H1 (cell line): ENCODE measurements at regions not wholly inside any gene's neighbourhood (a gene's known extent, or its start where the extent isn't known, plus 50 kb on each side); places are given as distances from the start of the nearest gene placed in this dataset.

Source experiments
- CTCF ChIA-PET: fragments of 300-600 bp; sonication (Branson Sonifier 250); formaldehyde crosslinking; loops from one replicate; lab custom pipeline; 2021; ENCODE audit not compliant: partially characterized antibody; lab: Charles Lee
- POLR2A ChIA-PET: fragments of 300-600 bp; sonication (Branson Sonifier 250); formaldehyde crosslinking; loops from one replicate; lab custom pipeline; 2021; ENCODE audit warnings: inconsistent platforms; ENCODE audit not compliant: partially characterized antibody; lab: Charles Lee
- DNase-seq, 2 experiments: peaks; one replicate each; pipeline versions ENCODE4 v3.0.0 to v3.0.0-alpha.2; 2010 to 2022; ENCODE audit warnings: low spot score in 2 of 2, low read depth in 1 of 2, mixed read lengths in 1 of 2
- FAIRE-seq: peaks from 2 replicates; lab custom pipeline; 2011; peaks lifted over from hg19 to GRCh38; lab: Jason Lieb, UNC
- H2AFZ ChIP-seq: 2 replicates; pipeline ENCODE4 v1.8.1; 2012; ENCODE audit warnings: low read length, inconsistent platforms
- H2AK5ac ChIP-seq: 2 replicates; pipeline ENCODE4 v1.6.1; 2013; ENCODE audit warnings: low read depth, low read length
- H2BK120ac ChIP-seq: replicated peaks from 2 replicates; pipeline ENCODE3; 2013; ENCODE audit warnings: low read depth, low read length, inconsistent platforms
- H2BK12ac ChIP-seq: 2 replicates; pipeline ENCODE4 v1.6.1; 2013; ENCODE audit warnings: low read depth, low read length
- H2BK15ac ChIP-seq: 2 replicates; pipeline ENCODE4 v1.6.1; 2013; ENCODE audit warnings: low read length
- H2BK20ac ChIP-seq: 2 replicates; pipeline ENCODE4 v1.6.1; 2013; ENCODE audit warnings: low read length
- H2BK5ac ChIP-seq: 2 replicates; pipeline ENCODE4 v1.6.1; 2013; ENCODE audit warnings: low read depth, low read length
- H3K14ac ChIP-seq: 2 replicates; pipeline ENCODE4 v1.6.1; 2013; ENCODE audit warnings: inconsistent platforms; ENCODE audit not compliant: insufficient read length
- H3K18ac ChIP-seq: 2 replicates; pipeline ENCODE4 v1.6.1; 2013; ENCODE audit warnings: low read length; ENCODE audit errors: extremely low read depth
- H3K23ac ChIP-seq: 2 replicates; pipeline ENCODE4 v1.6.1; 2013; ENCODE audit warnings: inconsistent platforms; ENCODE audit not compliant: insufficient read length
- H3K23me2 ChIP-seq: 2 replicates; pipeline ENCODE4 v1.6.1; 2013; ENCODE audit warnings: low read depth, low read length
- H3K27ac ChIP-seq: 2 replicates; pipeline ENCODE4 v1.6.1; 2011; ENCODE audit warnings: low read depth, low read length, inconsistent platforms
- H3K27me3 ChIP-seq, 4 experiments: replicated peaks in 1 of 4; 1 replicate in 1 of 4; 2 replicates in 3 of 4; pipeline versions ENCODE4 v1.6.1 to v1.8.1; 2011 to 2013; ENCODE audit warnings: low read length in 3 of 4, mild to moderate bottlenecking in 3 of 4, inconsistent platforms in 2 of 4, mixed read lengths in 2 of 4, moderate library complexity in 1 of 4; ENCODE audit not compliant: control insufficient read depth in 3 of 4, insufficient read depth in 3 of 4; ENCODE audit errors: extremely low read depth in 1 of 4
- H3K36me3 ChIP-seq, 4 experiments: 2 replicates each; pipeline versions ENCODE4 v1.6.1 to v1.8.1; 2011 to 2013; ENCODE audit warnings: mild to moderate bottlenecking in 4 of 4, low read length in 3 of 4, moderate library complexity in 2 of 4, control low read depth in 1 of 4, inconsistent platforms in 1 of 4; ENCODE audit not compliant: insufficient read depth in 4 of 4, control insufficient read depth in 2 of 4
- H3K4ac ChIP-seq: replicated peaks from 2 replicates; pipeline ENCODE3; 2013; ENCODE audit warnings: low read length, low read depth, mixed read lengths, inconsistent platforms; ENCODE audit not compliant: insufficient read length
- H3K4me1 ChIP-seq, 4 experiments: replicated peaks in 1 of 4; 1 replicate in 1 of 4; 2 replicates in 3 of 4; pipeline versions ENCODE4 v1.6.1 to v1.8.1; 2011 to 2013; ENCODE audit warnings: low read length in 3 of 4, inconsistent platforms in 2 of 4, mixed read lengths in 1 of 4; ENCODE audit not compliant: insufficient read depth in 4 of 4, control insufficient read depth in 3 of 4
- H3K4me2 ChIP-seq, 2 experiments: 2 replicates each; pipeline versions ENCODE4 v1.6.1 to v1.8.1; 2011 to 2013; ENCODE audit warnings: low read depth in 2 of 2, low read length in 2 of 2, control low read depth in 1 of 2, inconsistent platforms in 1 of 2, mild to moderate bottlenecking in 1 of 2; ENCODE audit not compliant: insufficient read depth in 1 of 2
- H3K4me3 ChIP-seq, 4 experiments: fragments of 200-600, 300-600 bp in 1 of 4; sonication (generic), shearing (Covaris generic), sonication (Bioruptor Twin) in 1 of 4; 2 replicates each; pipeline versions ENCODE4 v1.5.1 to v1.8.1; 2011 to 2016; ENCODE audit warnings: low read length in 4 of 4, low read depth in 3 of 4, control low read depth in 2 of 4, inconsistent platforms in 2 of 4, mild to moderate bottlenecking in 2 of 4, mixed read lengths in 1 of 4, moderate library complexity in 1 of 4; ENCODE audit not compliant: insufficient read depth in 2 of 4; ENCODE audit errors: extremely low read depth in 1 of 4
- H3K56ac ChIP-seq: replicated peaks from 2 replicates; pipeline ENCODE3; 2013; ENCODE audit warnings: low read depth, mild to moderate bottlenecking, mixed read lengths, low read length, inconsistent platforms; ENCODE audit not compliant: insufficient read length
- H3K79me1 ChIP-seq: 2 replicates; pipeline ENCODE4 v1.6.1; 2013; ENCODE audit warnings: low read depth, low read length, control low read depth
- H3K79me2 ChIP-seq, 2 experiments: 2 replicates each; pipeline versions ENCODE4 v1.6.1 to v1.8.1; 2012 to 2013; ENCODE audit warnings: low read length in 2 of 2, mild to moderate bottlenecking in 2 of 2, inconsistent platforms in 1 of 2; ENCODE audit not compliant: insufficient read depth in 2 of 2, control insufficient read depth in 1 of 2
- H3K9ac ChIP-seq, 4 experiments: replicated peaks in 1 of 4; 1 replicate in 1 of 4; 2 replicates in 3 of 4; pipeline versions ENCODE4 v1.6.1 to v1.8.1; 2011 to 2013; ENCODE audit warnings: low read depth in 3 of 4, low read length in 3 of 4, control low read depth in 2 of 4, mild to moderate bottlenecking in 2 of 4, moderate library complexity in 2 of 4, inconsistent platforms in 1 of 4; ENCODE audit errors: extremely low read depth in 1 of 4
- H3K9me3 ChIP-seq, 2 experiments: 2 replicates each; pipeline versions ENCODE4 v1.6.1 to v1.8.1; 2012 to 2013; ENCODE audit warnings: mild to moderate bottlenecking in 2 of 2, moderate library complexity in 2 of 2, control low read depth in 1 of 2, inconsistent platforms in 1 of 2, low read depth in 1 of 2, low read length in 1 of 2, mixed read lengths in 1 of 2; ENCODE audit not compliant: insufficient read depth in 2 of 2
- H4K20me1 ChIP-seq, 2 experiments: replicated peaks in 1 of 2; 2 replicates each; pipeline versions ENCODE3 to v1.8.1; 2011 to 2013; ENCODE audit warnings: inconsistent platforms in 2 of 2, low read length in 2 of 2, mild to moderate bottlenecking in 1 of 2; ENCODE audit not compliant: insufficient read depth in 2 of 2, control insufficient read depth in 1 of 2
- H4K5ac ChIP-seq: 2 replicates; pipeline ENCODE4 v1.6.1; 2013; ENCODE audit warnings: low read length, low read depth, mixed read lengths, inconsistent platforms; ENCODE audit not compliant: insufficient read length
- H4K8ac ChIP-seq: 2 replicates; pipeline ENCODE4 v1.8.0; 2013; ENCODE audit warnings: mild to moderate bottlenecking, moderate library complexity, low read length, inconsistent platforms; ENCODE audit not compliant: insufficient read depth; ENCODE audit errors: extremely low read depth
- H4K91ac ChIP-seq: replicated peaks from 2 replicates; pipeline ENCODE3; 2013; ENCODE audit warnings: low read length, mixed read lengths, inconsistent platforms; ENCODE audit not compliant: insufficient read length
- CEBPB ChIP-seq: IDR thresholded peaks from 2 replicates; pipeline ENCODE4 v1.6.1; 2012; ENCODE audit warnings: low read depth, low read length
- EGR1 ChIP-seq: IDR thresholded peaks from 2 replicates; pipeline ENCODE4 v1.6.1; 2011; ENCODE audit warnings: low read depth, low read length, borderline replicate concordance
- POLR2A ChIP-seq, 2 experiments: IDR thresholded peaks; 1 replicate in 1 of 2; 2 replicates in 1 of 2; pipeline ENCODE4 v1.6.1; 2011; ENCODE audit warnings: low read depth in 2 of 2, low read length in 2 of 2, mild to moderate bottlenecking in 2 of 2; ENCODE audit errors: control extremely low read depth in 1 of 2
- SIRT6 ChIP-seq: IDR thresholded peaks from one replicate; pipeline ENCODE4 v1.7.1; 2012; ENCODE audit warnings: low read length, inconsistent platforms
- SP4 ChIP-seq: IDR thresholded peaks from 2 replicates; pipeline ENCODE4 v1.6.1; 2012; ENCODE audit warnings: low read length, inconsistent platforms
- SRF ChIP-seq: IDR thresholded peaks from 2 replicates; pipeline ENCODE4 v1.6.1; 2011; ENCODE audit warnings: mild to moderate bottlenecking, low read depth, low read length, moderate library complexity
- TAF7 ChIP-seq: optimal IDR thresholded peaks from 2 replicates; pipeline ENCODE3; 2011; ENCODE audit warnings: low read depth, mild to moderate bottlenecking, inconsistent platforms, low read length, moderate library complexity, borderline replicate concordance
- whole genome bisulfite sequencing, 2 experiments: shearing (Covaris generic) in 1 of 2; methylation state at CpG; one replicate each; pipeline versions ENCODE4 v1.1.6 to v1.1.7; 2013 to 2015; ENCODE audit warnings: low lambda C conversion rate in 2 of 2, mixed read lengths in 2 of 2, inconsistent platforms in 1 of 2, low coverage in 1 of 2, missing lambda C conversion rate in 1 of 2; ENCODE audit not compliant: insufficient replicate concordance in 2 of 2, insufficient coverage in 1 of 2, insufficient read length in 1 of 2; ENCODE audit errors: extremely low coverage in 1 of 2, missing lambda C conversion rate in 1 of 2; 5-methylcytosine and 5-hydroxymethylcytosine counted together
- TF ChIP-seq, protein P1 (sequence below): IDR thresholded peaks from 2 replicates; pipeline ENCODE4 v1.6.1; 2012; ENCODE audit warnings: low read length, inconsistent platforms
- TF ChIP-seq, protein P2 (sequence below): IDR thresholded peaks from 2 replicates; pipeline ENCODE4 v1.6.1; 2012; ENCODE audit warnings: inconsistent platforms
- TF ChIP-seq, protein P3 (sequence below): IDR thresholded peaks from 2 replicates; pipeline ENCODE4 v1.6.1; 2011; ENCODE audit warnings: low read depth, mild to moderate bottlenecking, low read length; ENCODE audit not compliant: insufficient read depth

DNA sequence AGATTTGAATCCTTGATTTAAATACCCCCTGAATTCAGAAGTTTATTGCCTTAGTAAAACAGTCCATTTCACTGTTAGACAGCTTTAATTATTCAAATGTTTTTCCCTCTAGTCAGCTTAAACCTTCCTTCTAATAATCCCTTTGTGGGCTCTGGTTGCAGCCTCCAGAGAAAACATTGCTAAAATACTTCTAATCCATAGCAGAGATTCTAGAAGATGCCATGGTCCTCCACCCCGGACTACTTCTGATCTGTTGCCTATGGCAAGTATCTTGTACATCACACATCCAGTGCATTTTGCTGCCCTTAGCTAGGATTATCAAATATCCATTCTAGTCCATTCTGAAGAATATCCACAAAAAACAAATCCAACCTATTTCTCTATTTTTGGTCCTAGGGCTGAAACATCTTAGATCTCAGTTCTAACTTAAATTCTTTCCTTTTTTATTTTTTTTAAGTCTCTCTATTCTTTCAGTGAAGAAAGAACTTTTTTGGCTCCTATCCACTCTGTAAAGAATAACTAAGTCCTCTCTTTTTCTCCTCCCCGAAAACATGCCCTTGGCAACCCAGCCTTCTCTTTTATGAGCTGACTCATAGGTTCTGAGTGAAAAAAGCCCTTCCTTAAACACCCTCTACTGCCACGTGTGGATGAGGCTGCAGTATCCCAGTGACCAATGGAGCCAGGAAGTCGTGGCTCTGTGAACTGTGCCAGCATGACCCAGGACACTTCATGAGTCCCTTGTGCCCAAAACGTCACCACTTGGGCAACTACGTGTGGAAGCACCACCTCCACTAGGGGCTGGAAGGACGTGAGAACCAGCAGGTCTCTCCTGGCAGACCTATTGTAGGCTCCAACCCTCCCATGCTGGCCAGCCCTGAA lies 349.8 kb downstream of the TNS1 start:
- no peak overlapping the region for H3K4ac ChIP-seq
- no peak overlapping the region for H2BK120ac ChIP-seq
- no peaks in the 10 kb centered on the region for H3K9me3 ChIP-seq
- no peak overlapping the region for H3K23ac ChIP-seq
- ChIA-PET POLR2A (no interaction called here), CTCF (interaction anchor here (0.6 to 10.0 kb wide), 17 partner anchors 10 to 988 kb away, joined by 3 to 91 read pairs (median 4); no protein-coding TSS in a partner anchor)
- no peak overlapping the region for H2BK5ac ChIP-seq
- H3K14ac ChIP-seq, result no peak overlapping the region
- no peak overlapping the region for H3K27ac ChIP-seq
- H3K4me2 ChIP-seq, result no peak overlapping the region
- H3K56ac ChIP-seq, result no peak overlapping the region
- H4K8ac ChIP-seq, result no peak overlapping the region
- peaks cover 0 to 2% (median 0%) of the 10 kb centered on the region in 4 experiments; a peak in 1 of 7 replicates for H3K27me3 ChIP-seq
- H2AFZ ChIP-seq, result no peak overlapping the region
- peaks cover 0 to 5% (median under 1%) of the 10 kb centered on the region in 4 experiments; a peak in 2 of 7 replicates for H3K4me1 ChIP-seq
- FAIRE-seq (no peak), DNase-seq (no peak)
- no peak overlapping the region for H2AK5ac ChIP-seq
- H3K79me1 ChIP-seq, result no peaks in the 10 kb centered on the region
- H3K23me2 ChIP-seq, result no peaks in the 10 kb centered on the region
- H2BK12ac ChIP-seq, result no peak overlapping the region
- H4K91ac ChIP-seq, result no peak overlapping the region
- no peaks in the 10 kb centered on the region for H3K36me3 ChIP-seq
- H2BK20ac ChIP-seq, result 0 out of 2 replicates have a peak overlapping the region, but pooled peaks have one; percentile 73
- H3K4me3 ChIP-seq, result no peak overlapping the region
- 68% methylated on average over 7 of the region's 7 CpGs; no CpG with 5 or more reads in 1 of the 2 experiments for WGBS, 2 experiments
- H3K79me2 ChIP-seq, result no peaks in the 10 kb centered on the region
- H3K9ac ChIP-seq, result no peak overlapping the region
- H4K20me1 ChIP-seq, result no peaks in the 10 kb centered on the region
- H3K18ac ChIP-seq, result no peak overlapping the region
- H2BK15ac ChIP-seq, result no peak overlapping the region
- H4K5ac ChIP-seq, result no peak overlapping the region
- no peak for TF ChIP-seq SRF
- TF ChIP-seq CEBPB, result no peak
- no peak for TF ChIP-seq SP4
- TF ChIP-seq POLR2A (IDR thresholded peaks at IDR 0.05; ENCODE audit: control extremely low read depth in 1 of 2, low read depth in 2 of 2, low read length in 2 of 2), result no peak
- TF ChIP-seq, protein P1, sequence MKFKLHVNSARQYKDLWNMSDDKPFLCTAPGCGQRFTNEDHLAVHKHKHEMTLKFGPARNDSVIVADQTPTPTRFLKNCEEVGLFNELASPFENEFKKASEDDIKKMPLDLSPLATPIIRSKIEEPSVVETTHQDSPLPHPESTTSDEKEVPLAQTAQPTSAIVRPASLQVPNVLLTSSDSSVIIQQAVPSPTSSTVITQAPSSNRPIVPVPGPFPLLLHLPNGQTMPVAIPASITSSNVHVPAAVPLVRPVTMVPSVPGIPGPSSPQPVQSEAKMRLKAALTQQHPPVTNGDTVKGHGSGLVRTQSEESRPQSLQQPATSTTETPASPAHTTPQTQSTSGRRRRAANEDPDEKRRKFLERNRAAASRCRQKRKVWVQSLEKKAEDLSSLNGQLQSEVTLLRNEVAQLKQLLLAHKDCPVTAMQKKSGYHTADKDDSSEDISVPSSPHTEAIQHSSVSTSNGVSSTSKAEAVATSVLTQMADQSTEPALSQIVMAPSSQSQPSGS, result no peak
- TF ChIP-seq SIRT6, result no peak
- TF ChIP-seq, protein P2, sequence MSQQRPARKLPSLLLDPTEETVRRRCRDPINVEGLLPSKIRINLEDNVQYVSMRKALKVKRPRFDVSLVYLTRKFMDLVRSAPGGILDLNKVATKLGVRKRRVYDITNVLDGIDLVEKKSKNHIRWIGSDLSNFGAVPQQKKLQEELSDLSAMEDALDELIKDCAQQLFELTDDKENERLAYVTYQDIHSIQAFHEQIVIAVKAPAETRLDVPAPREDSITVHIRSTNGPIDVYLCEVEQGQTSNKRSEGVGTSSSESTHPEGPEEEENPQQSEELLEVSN, result no peak
- TF ChIP-seq, protein P3, sequence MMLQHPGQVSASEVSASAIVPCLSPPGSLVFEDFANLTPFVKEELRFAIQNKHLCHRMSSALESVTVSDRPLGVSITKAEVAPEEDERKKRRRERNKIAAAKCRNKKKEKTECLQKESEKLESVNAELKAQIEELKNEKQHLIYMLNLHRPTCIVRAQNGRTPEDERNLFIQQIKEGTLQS, result no peak
- TF ChIP-seq TAF7, result no peak
- TF ChIP-seq EGR1, result no peak
